Activated CD8-positive, alpha-beta T cell treated with anti-CD3 and anti-CD28 coated beads for 36 hours (primary cell): ENCODE measurements at regions not wholly inside any gene's neighbourhood (a gene's known extent, or its start where the extent isn't known, plus 50 kb on each side); places are given as distances from the start of the nearest gene placed in this dataset.

Experiments used
- ATAC-seq: fragments of 200-7000 bp; cut with Tn5 transposase; one replicate; pipeline ENCODE4 v1.10.0; 2021; ENCODE audit warnings: mild to moderate bottlenecking, moderate library complexity
- CTCF ChIA-PET: fragments of 350-600 bp; sonication (Branson Sonifier 250); formaldehyde crosslinking; loops from one replicate; lab custom pipeline; 2021; ENCODE audit warnings: antibody characterized with exemption; lab: Charles Lee
- POLR2A ChIA-PET: fragments of 350-600 bp; sonication (Branson Sonifier 250); formaldehyde crosslinking; loops from one replicate; lab custom pipeline; 2021; ENCODE audit warnings: antibody characterized with exemption; lab: Charles Lee
- DNase-seq: peaks from one replicate; pipeline ENCODE4 v3.0.0-alpha.2; 2020
- H3K27ac Mint-ChIP-seq: one replicate; pipeline ENCODE4 v1.8.0; 2021; ENCODE audit warnings: mild to moderate bottlenecking, mixed read lengths
- H3K27me3 Mint-ChIP-seq: one replicate; pipeline ENCODE4 v1.8.0; 2021; ENCODE audit warnings: mixed read lengths
- H3K36me3 Mint-ChIP-seq: one replicate; pipeline ENCODE4 v1.8.0; 2021; ENCODE audit warnings: low read depth, mixed read lengths
- H3K4me1 Mint-ChIP-seq: one replicate; pipeline ENCODE4 v1.8.0; 2021; ENCODE audit warnings: low read depth, mixed read lengths
- H3K4me3 Mint-ChIP-seq: one replicate; pipeline ENCODE4 v1.8.0; 2021; ENCODE audit warnings: mild to moderate bottlenecking, moderate library complexity, mixed read lengths
- H3K9me3 Mint-ChIP-seq: one replicate; pipeline ENCODE4 v1.8.0; 2021; ENCODE audit warnings: mixed read lengths
- intact Hi-C: fragments of 100-400 bp; cut with micrococcal nuclease; formaldehyde crosslinking; loops from one replicate; pipeline ENCODE4 v1.10.0; 2022
- TF ChIP-seq, protein P1 (sequence below): fragments of 200-600 bp; IDR thresholded peaks from one replicate; pipeline ENCODE4 v1.8.0; 2022; ENCODE audit warnings: antibody characterized with exemption, mild to moderate bottlenecking

DNA sequence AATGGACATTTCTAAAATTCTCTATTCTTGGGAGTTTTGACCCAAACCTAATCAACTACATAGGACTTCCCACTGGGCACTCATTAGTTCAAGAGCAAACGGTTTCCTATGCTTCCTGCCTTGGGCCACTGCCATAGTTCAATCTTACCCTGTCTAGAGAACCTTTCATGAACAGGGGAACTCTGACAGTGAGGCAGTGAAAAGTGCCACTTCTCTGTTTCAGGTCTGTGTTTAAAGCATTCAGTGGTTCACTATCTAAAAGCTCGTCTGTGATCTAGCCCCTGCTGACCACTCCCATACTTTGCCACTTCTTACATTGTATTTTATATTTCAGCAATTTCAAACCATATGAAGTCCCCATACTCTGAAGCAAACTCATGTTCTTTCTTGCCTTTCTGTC lies 122.7 kb upstream of the IGF1 start:
- DNase-seq (no peak), ATAC-seq (no peak)
- Mint-ChIP-seq H3K4me1 (no peaks in the 10 kb centered on the region), H3K27ac (no peak overlapping the region), H3K36me3 (no peaks in the 10 kb centered on the region), H3K4me3 (no peak overlapping the region), H3K9me3 (no peaks in the 10 kb centered on the region), H3K27me3 (no peaks in the 10 kb centered on the region)
- ChIA-PET POLR2A (no interaction called here), CTCF (no interaction called here)
- intact Hi-C loops = no loop called here
- TF ChIP-seq, protein P1, sequence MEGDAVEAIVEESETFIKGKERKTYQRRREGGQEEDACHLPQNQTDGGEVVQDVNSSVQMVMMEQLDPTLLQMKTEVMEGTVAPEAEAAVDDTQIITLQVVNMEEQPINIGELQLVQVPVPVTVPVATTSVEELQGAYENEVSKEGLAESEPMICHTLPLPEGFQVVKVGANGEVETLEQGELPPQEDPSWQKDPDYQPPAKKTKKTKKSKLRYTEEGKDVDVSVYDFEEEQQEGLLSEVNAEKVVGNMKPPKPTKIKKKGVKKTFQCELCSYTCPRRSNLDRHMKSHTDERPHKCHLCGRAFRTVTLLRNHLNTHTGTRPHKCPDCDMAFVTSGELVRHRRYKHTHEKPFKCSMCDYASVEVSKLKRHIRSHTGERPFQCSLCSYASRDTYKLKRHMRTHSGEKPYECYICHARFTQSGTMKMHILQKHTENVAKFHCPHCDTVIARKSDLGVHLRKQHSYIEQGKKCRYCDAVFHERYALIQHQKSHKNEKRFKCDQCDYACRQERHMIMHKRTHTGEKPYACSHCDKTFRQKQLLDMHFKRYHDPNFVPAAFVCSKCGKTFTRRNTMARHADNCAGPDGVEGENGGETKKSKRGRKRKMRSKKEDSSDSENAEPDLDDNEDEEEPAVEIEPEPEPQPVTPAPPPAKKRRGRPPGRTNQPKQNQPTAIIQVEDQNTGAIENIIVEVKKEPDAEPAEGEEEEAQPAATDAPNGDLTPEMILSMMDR = no peak

DNA sequence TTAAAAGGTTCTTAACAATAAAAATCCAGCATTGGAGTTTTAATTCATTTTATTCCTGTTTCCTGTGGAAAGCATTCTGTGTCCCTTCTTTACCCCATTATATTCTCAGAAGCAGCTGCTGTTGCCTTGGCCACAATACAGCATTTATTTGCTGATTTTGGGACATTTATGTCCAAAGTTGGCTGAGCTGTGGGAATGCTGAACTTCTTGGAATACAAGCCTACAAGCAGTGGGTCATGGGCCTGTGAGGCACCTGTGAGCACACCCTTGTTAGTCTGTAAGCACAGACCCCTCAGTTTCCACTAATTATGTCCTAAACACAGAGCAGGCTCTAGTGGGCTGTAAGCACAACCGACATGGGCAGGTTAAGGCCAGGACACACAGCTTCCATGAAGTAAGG lies 122.2 kb upstream of the IGF1 start:
- no peaks in the 10 kb centered on the region for H3K27me3 Mint-ChIP-seq
- ATAC-seq = no peak
- H3K36me3 Mint-ChIP-seq = no peaks in the 10 kb centered on the region
- no peak overlapping the region for H3K27ac Mint-ChIP-seq
- H3K4me3 Mint-ChIP-seq = no peak overlapping the region
- CTCF ChIA-PET = no interaction called here
- intact Hi-C loops = no loop called here
- no peak for DNase-seq
- no peaks in the 10 kb centered on the region for H3K4me1 Mint-ChIP-seq
- no peaks in the 10 kb centered on the region for H3K9me3 Mint-ChIP-seq
- TF ChIP-seq, protein P1 = no peak
- POLR2A ChIA-PET = no interaction called here

GRCh38 chr12:102601621-102602020 lies 121.3 kb upstream of the IGF1 start:
- no peaks in the 10 kb centered on the region for H3K27me3 Mint-ChIP-seq
- no peak for ATAC-seq
- intact Hi-C loops = no loop called here
- ChIA-PET POLR2A (no interaction called here), CTCF (interaction anchor here (1.4 kb wide), 1 partner anchor 138 kb away, joined by 3 read pairs; no protein-coding TSS in a partner anchor)
- no peaks in the 10 kb centered on the region for H3K36me3 Mint-ChIP-seq
- H3K9me3 Mint-ChIP-seq = no peaks in the 10 kb centered on the region
- no peak overlapping the region for H3K4me3 Mint-ChIP-seq
- H3K4me1 Mint-ChIP-seq = no peaks in the 10 kb centered on the region
- H3K27ac Mint-ChIP-seq = no peak overlapping the region
- TF ChIP-seq, protein P1 = no peak
- no peak for DNase-seq

- Mint-ChIP-seq H3K9me3 (no peaks in the 10 kb centered on the region), H3K4me3 (no peak overlapping the region), H3K4me1 (no peaks in the 10 kb centered on the region), H3K36me3 (no peaks in the 10 kb centered on the region), H3K27me3 (no peaks in the 10 kb centered on the region), H3K27ac (no peak overlapping the region)
- TF ChIP-seq, protein P1 = no peak
- intact Hi-C loops = no loop called here
- ATAC-seq = no peak
- ChIA-PET POLR2A (no interaction called here), CTCF (no interaction called here)
- DNase-seq = no peak
Observed at GRCh38 chr12:102596687-102597086, 116.3 kb upstream of the IGF1 start.

GRCh38 chr12:102596031-102596430 lies 115.7 kb upstream of the IGF1 start:
- no peaks in the 10 kb centered on the region for H3K9me3 Mint-ChIP-seq
- H3K36me3 Mint-ChIP-seq = no peaks in the 10 kb centered on the region
- no peak for ATAC-seq

More at GRCh38 chr12:102596031-102596430, 115.7 kb upstream of the IGF1 start:
- intact Hi-C loops = no loop called here
- Mint-ChIP-seq H3K4me3 (no peak overlapping the region), H3K27ac (no peak overlapping the region), H3K27me3 (no peaks in the 10 kb centered on the region), H3K4me1 (no peaks in the 10 kb centered on the region)
- no peak for DNase-seq
- POLR2A ChIA-PET = no interaction called here
- CTCF ChIA-PET = no interaction called here
- TF ChIP-seq, protein P1 = no peak
